K562 (cell line): ENCODE measurements at regions not wholly inside any gene's neighbourhood (a gene's known extent, or its start where the extent isn't known, plus 50 kb on each side); places are given as distances from the start of the nearest gene placed in this dataset.

Source experiments
- ATAC-seq: fragments of 200-7000 bp; cut with Tn5 transposase; 3 replicates; pipeline ENCODE4 v1.9.1; 2020; ENCODE audit warnings: moderate library complexity
- BruUV-seq: library from RNA; stranded (reverse); fragments of 400-500 nt; replicated peaks from 2 replicates; lab custom pipeline; 2021; lab: Mats Ljungman, UMichigan
- CTCF ChIA-PET: fragments of 300-600 bp; formaldehyde crosslinking; extraction: SDS; loops from one replicate; lab custom pipeline; 2021; ENCODE audit warnings: low intra/inter-chr PET ratio; lab: Yijun Ruan, JAX
- POLR2A ChIA-PET: fragments of 300-600, 350-650 bp; sonication (Branson Sonifier 250); formaldehyde crosslinking; extraction: SDS; loops from one replicate; lab custom pipeline; 2021; ENCODE audit warnings: antibody characterized with exemption, inconsistent platforms; lab: Yijun Ruan, JAX
- DNase-seq, 4 experiments: peaks; one replicate each; pipeline versions ENCODE4 v3.0.0 to v3.0.0-alpha.2; 2011 to 2018; ENCODE audit warnings: low spot score in 3 of 4, mixed read lengths in 3 of 4; ENCODE audit errors: extremely low read depth in 1 of 4
- FAIRE-seq: peaks from 2 replicates; lab custom pipeline; 2011; peaks lifted over from hg19 to GRCh38; lab: Jason Lieb, UNC
- H2AFZ ChIP-seq: 2 replicates; pipeline ENCODE4 v1.6.0; 2011; ENCODE audit warnings: low read depth, low read length, control low read depth, inconsistent platforms
- H3K27ac ChIP-seq: fragments of 200-600 bp; 3 replicates; pipeline ENCODE4 v1.8.0; 2011; ENCODE audit warnings: low read depth, mild to moderate bottlenecking, control low read depth, inconsistent platforms, low read length, moderate library complexity, mixed read lengths; ENCODE audit errors: extremely low read depth
- H3K27me3 ChIP-seq, 2 experiments: fragments of 300-600 bp in 1 of 2; 2 replicates in 1 of 2; 3 replicates in 1 of 2; pipeline versions ENCODE4 v1.6.0 to v1.8.0; 2011; ENCODE audit warnings: inconsistent platforms in 2 of 2, low read length in 2 of 2, mild to moderate bottlenecking in 1 of 2, mixed read lengths in 1 of 2, moderate library complexity in 1 of 2; ENCODE audit not compliant: control insufficient read depth in 2 of 2, insufficient read depth in 2 of 2
- H3K36me3 ChIP-seq: fragments of 300-600 bp; 3 replicates; pipeline ENCODE4 v1.8.0; 2011; ENCODE audit warnings: mild to moderate bottlenecking, low read length, inconsistent platforms; ENCODE audit not compliant: control insufficient read depth, insufficient read depth
- H3K4me1 ChIP-seq, 2 experiments: fragments of 200-600 bp in 1 of 2; replicated peaks in 1 of 2; 2 replicates in 1 of 2; 3 replicates in 1 of 2; pipeline versions ENCODE4 v1.5.1 to v1.8.0; 2011; ENCODE audit warnings: inconsistent platforms in 2 of 2, low read length in 2 of 2, mild to moderate bottlenecking in 1 of 2, mixed read lengths in 1 of 2, moderate library complexity in 1 of 2; ENCODE audit not compliant: control insufficient read depth in 2 of 2, insufficient read depth in 2 of 2
- H3K4me2 ChIP-seq: 2 replicates; pipeline ENCODE4 v1.6.1; 2011; ENCODE audit warnings: low read length, control low read depth, inconsistent platforms, mixed read lengths; ENCODE audit not compliant: insufficient read depth
- H3K4me3 ChIP-seq: fragments of 200-600 bp; sonication (generic), shearing (Covaris generic); 2 replicates; pipeline ENCODE4 v1.5.1; 2016; ENCODE audit warnings: control low read depth, inconsistent platforms
- H3K79me2 ChIP-seq: fragments of 200-600 bp; 3 replicates; pipeline ENCODE4 v1.8.0; 2011; ENCODE audit warnings: low read length, inconsistent platforms; ENCODE audit not compliant: control insufficient read depth, insufficient read depth
- H3K9ac ChIP-seq, 2 experiments: 2 replicates each; pipeline versions ENCODE4 v1.6.0 to v1.6.1; 2011; ENCODE audit warnings: low read depth in 2 of 2, low read length in 2 of 2, control low read depth in 1 of 2, inconsistent platforms in 1 of 2, mild to moderate bottlenecking in 1 of 2, mixed read lengths in 1 of 2; ENCODE audit not compliant: insufficient read depth in 1 of 2
- H3K9me1 ChIP-seq: one replicate; pipeline ENCODE4 v1.6.0; 2011; ENCODE audit warnings: inconsistent platforms, mild to moderate bottlenecking, low read length, moderate library complexity; ENCODE audit not compliant: control insufficient read depth, insufficient read depth
- H3K9me3 ChIP-seq: replicated peaks from 2 replicates; pipeline ENCODE4 v1.5.1; 2011; ENCODE audit warnings: low read depth, low read length, inconsistent platforms; ENCODE audit not compliant: control insufficient read depth, insufficient read depth
- H4K20me1 ChIP-seq: replicated peaks from 2 replicates; pipeline ENCODE4 v1.6.1; 2011; ENCODE audit warnings: low read length, inconsistent platforms, mixed read lengths; ENCODE audit not compliant: control insufficient read depth, insufficient read depth
- HDAC2 ChIP-seq: fragments of 450-650 bp; IDR thresholded peaks from 2 replicates; pipeline ENCODE4 v1.6.1; 2016; ENCODE audit warnings: mild to moderate bottlenecking
- LARP7 ChIP-seq: fragments of 450-650 bp; IDR thresholded peaks from 2 replicates; pipeline ENCODE4 v1.6.1; 2016
- NFE2L1 ChIP-seq: fragments of 450-650 bp; IDR thresholded peaks from 2 replicates; pipeline ENCODE4 v1.6.1; 2016; ENCODE audit warnings: missing genetic modification characterization, low read depth, mild to moderate bottlenecking, missing compliant biosample characterization, moderate library complexity, borderline replicate concordance
- NR2F6 ChIP-seq: fragments of 450-650 bp; formaldehyde crosslinking; IDR thresholded peaks from 2 replicates; pipeline ENCODE4 v1.4.0; 2020; ENCODE audit warnings: mild to moderate bottlenecking
- PML ChIP-seq: IDR thresholded peaks from 2 replicates; pipeline ENCODE4 v1.6.1; 2012; ENCODE audit warnings: low read length, inconsistent platforms
- SMC3 ChIP-seq: conservative IDR thresholded peaks from 2 replicates; pipeline ENCODE4 v1.6.1; 2011; ENCODE audit warnings: low read depth, low read length, improper control_type of control experiment; ENCODE audit not compliant: insufficient read depth
- SPI1 ChIP-seq: IDR thresholded peaks from 2 replicates; pipeline ENCODE4 v1.6.1; 2011; ENCODE audit warnings: low read depth, low read length, control low read depth, borderline replicate concordance
- XRCC3 ChIP-seq: fragments of 450-650 bp; IDR thresholded peaks from 2 replicates; pipeline ENCODE4 v1.6.1; 2017; ENCODE audit warnings: mild to moderate bottlenecking, moderate library complexity
- in situ Hi-C: fragments of 300-500 bp; cut with MboI; formaldehyde crosslinking; loops from 4 replicates; pipeline ENCODE4 v1.15.0; 2018; ENCODE audit warnings: inconsistent platforms, mixed read lengths
- intact Hi-C: fragments of 100-400 bp; cut with micrococcal nuclease; formaldehyde crosslinking; loops from 2 replicates; pipeline ENCODE4 v1.14.2; 2022
- TF ChIP-seq, protein P1 (sequence below): fragments of 450-650 bp; IDR thresholded peaks from 2 replicates; pipeline ENCODE4 v1.6.1; 2016; ENCODE audit warnings: low read depth
- TF ChIP-seq, protein P2 (sequence below): fragments of 250-450 bp; sonication (Bioruptor Pico); IDR thresholded peaks from 2 replicates; pipeline ENCODE4 v1.5.0; 2020; ENCODE audit warnings: mild to moderate bottlenecking
- TF ChIP-seq, protein P3 (sequence below): IDR thresholded peaks from 2 replicates; pipeline ENCODE4 v1.6.1; 2011; ENCODE audit warnings: borderline replicate concordance, low read depth, mild to moderate bottlenecking, moderate library complexity, low read length; ENCODE audit not compliant: insufficient read depth, poor library complexity, severe bottlenecking

DNA sequence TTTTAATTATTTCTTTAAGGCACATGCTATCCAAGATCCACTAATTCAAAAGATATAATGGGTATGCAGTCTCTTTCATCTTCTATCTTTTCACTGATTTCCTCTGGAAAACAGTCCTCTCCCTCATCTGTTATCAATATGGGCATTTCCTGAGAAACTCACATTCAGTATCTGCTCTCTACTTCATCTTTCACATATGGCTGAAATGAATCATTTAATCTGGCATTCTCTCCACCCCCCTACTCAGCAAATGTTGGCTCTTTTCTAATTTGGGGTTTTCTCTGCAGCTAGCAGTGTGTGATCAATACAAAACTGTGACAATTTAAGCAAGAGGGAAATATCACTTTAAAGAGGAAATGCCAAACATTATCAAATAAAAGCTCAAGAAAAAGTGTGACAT is 157.1 kb upstream of the TMTC1 start:
- no peak overlapping the region for H2AFZ ChIP-seq
- H3K36me3 ChIP-seq: no peaks in the 10 kb centered on the region
- H3K27me3 ChIP-seq: no peaks in the 10 kb centered on the region
- FAIRE-seq: no peak
- ChIA-PET POLR2A (no interaction called here), CTCF (no interaction called here)
- H3K27ac ChIP-seq: no peak overlapping the region
- H3K79me2 ChIP-seq: no peaks in the 10 kb centered on the region
- no peak overlapping the region for H3K4me2 ChIP-seq
- no peak for DNase-seq
- intact Hi-C loops: no loop called here
- no peaks in the 10 kb centered on the region for H4K20me1 ChIP-seq
- H3K9me1 ChIP-seq: no peaks in the 10 kb centered on the region
- TF ChIP-seq SPI1 (no peak), NR2F6 (CRISPR knock-in tag) (no peak), HDAC2 (no peak), NFE2L1 (tag) (no peak), LARP7 (no peak), PML (no peak), SMC3 (no peak), XRCC3 (no peak)
- TF ChIP-seq, protein P1, sequence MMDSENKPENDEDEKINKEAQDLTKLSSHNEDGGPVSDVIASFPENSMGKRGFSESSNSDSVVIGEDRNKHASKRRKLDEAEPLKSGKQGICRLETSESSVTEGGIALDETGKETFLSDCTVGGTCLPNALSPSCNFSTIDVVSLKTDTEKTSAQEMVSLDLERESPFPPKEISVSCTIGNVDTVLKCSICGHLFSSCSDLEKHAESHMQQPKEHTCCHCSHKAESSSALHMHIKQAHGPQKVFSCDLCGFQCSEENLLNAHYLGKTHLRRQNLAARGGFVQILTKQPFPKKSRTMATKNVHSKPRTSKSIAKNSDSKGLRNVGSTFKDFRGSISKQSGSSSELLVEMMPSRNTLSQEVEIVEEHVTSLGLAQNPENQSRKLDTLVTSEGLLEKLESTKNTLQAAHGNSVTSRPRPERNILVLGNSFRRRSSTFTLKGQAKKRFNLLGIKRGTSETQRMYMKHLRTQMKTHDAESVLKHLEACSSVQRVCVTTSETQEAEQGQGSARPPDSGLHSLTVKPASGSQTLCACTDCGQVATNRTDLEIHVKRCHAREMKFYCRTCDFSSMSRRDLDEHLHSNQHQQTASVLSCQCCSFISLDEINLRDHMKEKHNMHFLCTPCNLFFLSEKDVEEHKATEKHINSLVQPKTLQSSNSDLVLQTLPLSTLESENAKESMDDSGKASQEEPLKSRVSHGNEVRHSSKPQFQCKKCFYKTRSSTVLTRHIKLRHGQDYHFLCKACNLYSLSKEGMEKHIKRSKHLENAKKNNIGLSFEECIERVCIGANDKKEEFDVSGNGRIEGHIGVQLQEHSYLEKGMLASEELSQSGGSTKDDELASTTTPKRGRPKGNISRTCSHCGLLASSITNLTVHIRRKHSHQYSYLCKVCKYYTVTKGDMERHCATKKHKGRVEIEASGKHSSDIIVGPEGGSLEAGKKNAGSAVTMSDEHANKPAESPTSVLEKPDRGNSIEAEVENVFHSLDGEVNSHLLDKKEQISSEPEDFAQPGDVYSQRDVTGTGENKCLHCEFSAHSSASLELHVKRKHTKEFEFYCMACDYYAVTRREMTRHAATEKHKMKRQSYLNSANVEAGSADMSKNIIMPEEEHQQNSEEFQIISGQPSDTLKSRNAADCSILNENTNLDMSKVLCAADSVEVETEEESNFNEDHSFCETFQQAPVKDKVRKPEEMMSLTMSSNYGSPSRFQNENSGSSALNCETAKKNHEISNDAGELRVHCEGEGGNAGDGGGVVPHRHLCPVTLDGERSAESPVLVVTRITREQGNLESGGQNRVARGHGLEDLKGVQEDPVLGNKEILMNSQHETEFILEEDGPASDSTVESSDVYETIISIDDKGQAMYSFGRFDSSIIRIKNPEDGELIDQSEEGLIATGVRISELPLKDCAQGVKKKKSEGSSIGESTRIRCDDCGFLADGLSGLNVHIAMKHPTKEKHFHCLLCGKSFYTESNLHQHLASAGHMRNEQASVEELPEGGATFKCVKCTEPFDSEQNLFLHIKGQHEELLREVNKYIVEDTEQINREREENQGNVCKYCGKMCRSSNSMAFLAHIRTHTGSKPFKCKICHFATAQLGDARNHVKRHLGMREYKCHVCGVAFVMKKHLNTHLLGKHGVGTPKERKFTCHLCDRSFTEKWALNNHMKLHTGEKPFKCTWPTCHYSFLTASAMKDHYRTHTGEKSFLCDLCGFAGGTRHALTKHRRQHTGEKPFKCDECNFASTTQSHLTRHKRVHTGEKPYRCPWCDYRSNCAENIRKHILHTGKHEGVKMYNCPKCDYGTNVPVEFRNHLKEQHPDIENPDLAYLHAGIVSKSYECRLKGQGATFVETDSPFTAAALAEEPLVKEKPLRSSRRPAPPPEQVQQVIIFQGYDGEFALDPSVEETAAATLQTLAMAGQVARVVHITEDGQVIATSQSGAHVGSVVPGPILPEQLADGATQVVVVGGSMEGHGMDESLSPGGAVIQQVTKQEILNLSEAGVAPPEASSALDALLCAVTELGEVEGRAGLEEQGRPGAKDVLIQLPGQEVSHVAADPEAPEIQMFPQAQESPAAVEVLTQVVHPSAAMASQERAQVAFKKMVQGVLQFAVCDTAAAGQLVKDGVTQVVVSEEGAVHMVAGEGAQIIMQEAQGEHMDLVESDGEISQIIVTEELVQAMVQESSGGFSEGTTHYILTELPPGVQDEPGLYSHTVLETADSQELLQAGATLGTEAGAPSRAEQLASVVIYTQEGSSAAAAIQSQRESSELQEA: no peak
- TF ChIP-seq, protein P2, sequence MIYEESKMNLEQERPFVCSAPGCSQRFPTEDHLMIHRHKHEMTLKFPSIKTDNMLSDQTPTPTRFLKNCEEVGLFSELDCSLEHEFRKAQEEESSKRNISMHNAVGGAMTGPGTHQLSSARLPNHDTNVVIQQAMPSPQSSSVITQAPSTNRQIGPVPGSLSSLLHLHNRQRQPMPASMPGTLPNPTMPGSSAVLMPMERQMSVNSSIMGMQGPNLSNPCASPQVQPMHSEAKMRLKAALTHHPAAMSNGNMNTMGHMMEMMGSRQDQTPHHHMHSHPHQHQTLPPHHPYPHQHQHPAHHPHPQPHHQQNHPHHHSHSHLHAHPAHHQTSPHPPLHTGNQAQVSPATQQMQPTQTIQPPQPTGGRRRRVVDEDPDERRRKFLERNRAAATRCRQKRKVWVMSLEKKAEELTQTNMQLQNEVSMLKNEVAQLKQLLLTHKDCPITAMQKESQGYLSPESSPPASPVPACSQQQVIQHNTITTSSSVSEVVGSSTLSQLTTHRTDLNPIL (CRISPR knock-in tag): no peak
- TF ChIP-seq, protein P3, sequence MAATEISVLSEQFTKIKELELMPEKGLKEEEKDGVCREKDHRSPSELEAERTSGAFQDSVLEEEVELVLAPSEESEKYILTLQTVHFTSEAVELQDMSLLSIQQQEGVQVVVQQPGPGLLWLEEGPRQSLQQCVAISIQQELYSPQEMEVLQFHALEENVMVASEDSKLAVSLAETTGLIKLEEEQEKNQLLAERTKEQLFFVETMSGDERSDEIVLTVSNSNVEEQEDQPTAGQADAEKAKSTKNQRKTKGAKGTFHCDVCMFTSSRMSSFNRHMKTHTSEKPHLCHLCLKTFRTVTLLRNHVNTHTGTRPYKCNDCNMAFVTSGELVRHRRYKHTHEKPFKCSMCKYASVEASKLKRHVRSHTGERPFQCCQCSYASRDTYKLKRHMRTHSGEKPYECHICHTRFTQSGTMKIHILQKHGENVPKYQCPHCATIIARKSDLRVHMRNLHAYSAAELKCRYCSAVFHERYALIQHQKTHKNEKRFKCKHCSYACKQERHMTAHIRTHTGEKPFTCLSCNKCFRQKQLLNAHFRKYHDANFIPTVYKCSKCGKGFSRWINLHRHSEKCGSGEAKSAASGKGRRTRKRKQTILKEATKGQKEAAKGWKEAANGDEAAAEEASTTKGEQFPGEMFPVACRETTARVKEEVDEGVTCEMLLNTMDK: no peak
- no peak overlapping the region for H3K4me3 ChIP-seq
- no peak overlapping the region for H3K9ac ChIP-seq
- no peak for ATAC-seq
- BruUV-seq: no TSS peak
- in situ Hi-C loops: no loop called here
- H3K9me3 ChIP-seq: no peaks in the 10 kb centered on the region
- H3K4me1 ChIP-seq: no peaks in the 10 kb centered on the region
